Cerebellar cortex (tissue), 1 donor: ENCODE measurements at regions not wholly inside any gene's neighbourhood (a gene's known extent, or its start where the extent isn't known, plus 50 kb on each side); places are given as distances from the start of the nearest gene placed in this dataset.

Experiments
- DNase-seq: peaks from one replicate; pipeline ENCODE4 v3.0.0-alpha.2; 2015; ENCODE audit warnings: low spot score

DNA sequence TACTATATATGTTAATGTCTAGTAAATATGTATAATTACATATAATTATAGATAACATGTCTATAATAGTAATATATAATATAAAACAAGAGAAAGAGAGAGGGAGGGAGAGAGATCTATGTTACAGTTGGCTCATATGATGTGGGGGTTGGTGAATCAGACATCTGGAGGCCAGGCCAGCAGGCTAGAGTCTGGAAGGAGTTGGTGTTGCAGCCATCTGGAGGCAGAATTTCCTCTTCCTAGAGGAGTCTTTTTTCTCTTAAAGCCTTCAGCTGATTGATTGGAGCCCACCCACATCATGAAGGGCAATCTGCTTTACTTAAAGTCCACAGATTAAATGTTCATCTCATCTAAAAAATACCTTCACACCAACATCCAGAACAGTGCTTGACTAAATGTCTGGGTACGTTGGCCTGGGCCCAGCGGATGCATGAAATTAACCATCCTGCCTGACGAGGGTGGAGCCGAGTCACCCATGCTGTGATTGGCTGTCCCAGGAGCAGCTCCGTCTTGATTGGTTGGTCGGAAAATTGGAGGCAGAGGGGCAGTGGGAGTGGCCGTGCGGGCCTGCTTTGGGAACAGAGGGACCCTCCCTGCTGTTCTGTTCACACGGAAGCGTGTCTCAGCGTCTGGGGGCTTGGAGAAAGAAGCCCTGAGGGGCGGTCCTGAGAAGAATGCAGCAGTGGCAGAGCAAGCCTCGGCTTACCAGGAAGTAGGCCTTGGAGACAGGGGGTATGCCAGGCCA lies 392.4 kb downstream of the QKI start:
- no peak for DNase-seq

DNA sequence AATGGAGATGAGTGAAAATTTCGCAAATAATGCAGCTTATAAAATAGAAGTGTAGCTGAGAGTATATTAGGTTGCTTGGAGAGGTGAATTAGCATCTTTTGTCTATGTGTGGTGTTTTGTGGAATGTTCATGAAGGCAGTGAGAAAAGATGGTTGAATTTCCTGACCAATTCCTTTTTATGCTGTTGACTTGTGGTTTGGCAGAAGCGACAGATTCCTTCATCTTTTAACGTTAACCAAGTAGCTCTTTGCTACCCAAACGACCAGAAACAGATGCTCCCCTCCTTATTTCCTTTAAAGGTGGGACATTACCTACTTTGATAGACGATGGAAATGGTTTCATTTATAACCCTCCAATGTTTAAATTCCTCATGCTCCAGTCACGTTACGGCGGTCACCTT lies 390.5 kb downstream of the QKI start:
- no peak for DNase-seq

DNA sequence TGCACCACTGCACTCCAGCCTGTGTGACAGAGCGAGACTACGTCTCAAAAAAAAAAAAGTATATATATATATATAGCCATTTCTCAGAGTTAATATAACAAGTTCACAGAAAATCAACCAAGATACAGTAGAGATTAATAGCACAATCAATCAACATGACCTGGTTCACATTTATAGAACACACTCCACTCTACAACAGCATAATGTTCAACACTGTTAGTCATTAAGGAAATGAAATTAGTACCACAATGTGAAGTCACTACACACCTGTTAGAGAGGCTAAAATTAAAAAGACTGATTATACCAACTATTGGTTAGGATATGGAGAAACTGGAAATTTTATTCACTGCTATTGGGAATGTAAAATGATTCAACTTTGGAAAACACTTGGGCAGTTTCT lies 387.7 kb downstream of the QKI start:
- DNase-seq, result no peak

GRCh38 chr6:163797296-163797845 lies 382.9 kb downstream of the QKI start:
- no peak for DNase-seq

GRCh38 chr6:163793011-163793983 lies 378.8 kb downstream of the QKI start:
- DNase-seq, result no peak

GRCh38 chr6:163790266-163790840 lies 375.8 kb downstream of the QKI start:
- DNase-seq, result no peak

DNA sequence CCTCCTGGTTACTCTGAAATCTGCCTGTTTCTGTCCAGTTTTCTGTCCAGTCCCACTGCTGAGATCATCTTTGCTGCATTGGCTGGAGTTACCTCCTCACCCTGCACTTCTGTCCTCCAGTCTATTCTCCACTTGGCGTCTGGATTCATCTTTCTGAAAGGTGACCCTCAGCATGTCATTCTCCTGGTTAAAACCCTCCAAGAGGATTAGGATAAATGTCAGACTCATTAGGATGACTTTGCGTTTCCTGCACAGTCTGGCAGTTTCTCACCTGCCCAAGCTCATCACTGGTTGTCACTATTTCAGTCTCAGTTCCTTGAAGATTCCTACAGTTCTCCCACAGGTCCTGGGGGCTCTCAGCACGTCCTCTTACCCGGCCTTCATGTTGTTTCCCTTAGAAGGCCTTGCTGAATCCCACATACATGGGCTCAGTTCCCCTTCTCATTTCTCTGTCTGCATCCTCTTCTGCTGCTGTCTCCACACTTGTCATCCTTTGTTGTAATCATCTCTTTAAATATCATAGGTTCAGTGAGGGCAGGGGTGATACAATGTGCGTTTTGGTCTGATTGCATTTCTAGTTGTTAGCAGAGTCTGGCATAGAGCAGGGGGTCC lies 374.8 kb downstream of the QKI start:
- DNase-seq, result no peak

DNA sequence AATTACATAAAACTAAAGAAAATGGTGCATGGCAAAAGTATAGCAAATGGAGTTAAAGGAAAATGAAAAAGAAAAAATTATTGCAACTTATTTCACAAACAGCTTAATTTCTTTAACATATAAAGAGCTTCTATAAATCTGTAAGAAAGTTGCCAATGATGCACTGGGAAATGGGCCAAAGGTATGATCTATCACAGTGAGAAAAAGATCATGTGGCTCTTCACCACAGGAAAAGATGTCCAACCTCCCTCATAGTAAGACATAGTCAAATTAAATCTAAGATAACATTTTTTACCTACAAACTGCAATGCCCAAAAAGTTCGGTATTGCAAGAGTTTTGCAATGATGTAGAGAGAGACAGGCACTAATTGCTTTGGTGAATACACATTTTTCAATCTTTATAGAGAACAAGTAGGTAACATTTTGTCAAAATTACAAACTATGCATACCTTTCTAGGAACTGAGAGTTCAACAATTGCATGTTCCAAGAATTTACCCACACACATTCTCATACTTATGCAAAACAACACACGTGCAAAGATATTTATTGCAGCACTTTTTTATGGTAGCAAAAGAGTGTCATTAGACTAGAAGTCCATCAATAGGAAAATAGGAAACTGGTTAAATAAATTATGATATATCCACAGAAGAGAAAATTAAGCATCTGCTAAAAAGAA lies 372.6 kb downstream of the QKI start:
- DNase-seq, result no peak

- no peak for DNase-seq
Observed at GRCh38 chr6:163782436-163783003, 368.0 kb downstream of the QKI start.

DNA sequence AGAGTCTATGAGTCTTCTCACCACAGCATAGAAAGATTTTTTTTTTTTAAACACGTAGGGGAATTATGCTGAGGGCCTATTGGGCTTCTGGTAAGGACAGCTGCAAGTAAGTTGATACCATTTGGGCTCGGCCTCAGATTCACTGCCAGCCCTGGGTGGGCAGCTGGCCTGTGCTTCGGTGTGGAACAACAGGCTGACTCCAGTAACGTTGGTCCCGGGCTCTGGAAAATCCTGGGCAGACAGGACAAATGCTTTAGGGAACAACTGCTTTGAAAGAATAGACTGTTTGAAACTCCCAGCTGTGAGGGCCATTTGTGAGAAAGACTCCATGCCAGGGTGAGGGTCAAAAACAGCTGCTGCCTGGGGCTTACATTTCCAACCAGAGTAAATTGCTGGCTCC lies 366.5 kb downstream of the QKI start:
- DNase-seq, result no peak

GRCh38 chr6:163779727-163780284 lies 365.3 kb downstream of the QKI start:
- no peak for DNase-seq

GRCh38 chr6:163777716-163778115 lies 363.2 kb downstream of the QKI start:
- no peak for DNase-seq

- DNase-seq, result no peak
Observed at GRCh38 chr6:163776906-163777686, 362.6 kb downstream of the QKI start.

GRCh38 chr6:163776196-163776905 lies 361.8 kb downstream of the QKI start:
- no peak for DNase-seq

DNA sequence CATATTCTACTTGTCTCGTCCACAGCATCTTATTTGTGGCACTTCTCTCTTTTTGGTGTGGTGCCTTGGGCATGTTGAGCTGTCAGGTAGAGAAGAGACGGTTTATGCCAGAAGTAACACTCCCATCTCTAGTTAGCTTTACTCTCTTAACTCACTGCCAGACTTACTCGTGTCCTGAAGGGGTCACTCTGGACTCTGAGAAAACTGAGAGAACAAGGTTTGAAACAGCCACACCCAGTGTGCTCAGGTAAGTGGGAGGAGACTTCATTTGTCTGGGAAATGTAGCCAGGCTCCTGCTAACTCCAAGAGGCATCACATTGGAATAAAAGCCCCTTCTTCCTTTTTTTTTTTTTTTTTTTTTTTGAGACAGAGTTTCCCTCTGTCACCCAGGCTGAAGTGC lies 360.8 kb downstream of the QKI start:
- no peak for DNase-seq

- DNase-seq, result no peak
Observed at GRCh38 chr6:163774485-163774884, 360.0 kb downstream of the QKI start.

DNA sequence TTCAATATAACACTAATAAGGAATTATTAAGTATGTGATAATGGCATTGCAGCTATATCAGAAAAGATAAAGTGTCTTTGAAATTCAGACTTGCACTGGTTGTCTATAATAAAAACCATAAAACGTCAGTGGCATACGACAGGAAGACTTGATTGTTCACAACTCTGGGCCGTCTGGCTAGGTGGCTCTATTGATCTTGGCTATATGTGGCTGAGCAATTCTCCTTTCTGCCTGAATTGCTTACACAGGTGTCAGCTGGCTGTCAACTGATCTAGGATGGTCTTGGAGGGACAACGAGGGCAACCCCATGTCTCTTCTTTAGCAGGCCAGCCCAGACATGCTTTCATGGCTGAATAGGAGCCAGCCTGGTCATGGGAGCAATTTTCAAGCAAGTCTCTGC lies 359.1 kb downstream of the QKI start:
- DNase-seq, result no peak

- DNase-seq, result no peak
Observed at GRCh38 chr6:163772701-163773100, 358.2 kb downstream of the QKI start.

DNA sequence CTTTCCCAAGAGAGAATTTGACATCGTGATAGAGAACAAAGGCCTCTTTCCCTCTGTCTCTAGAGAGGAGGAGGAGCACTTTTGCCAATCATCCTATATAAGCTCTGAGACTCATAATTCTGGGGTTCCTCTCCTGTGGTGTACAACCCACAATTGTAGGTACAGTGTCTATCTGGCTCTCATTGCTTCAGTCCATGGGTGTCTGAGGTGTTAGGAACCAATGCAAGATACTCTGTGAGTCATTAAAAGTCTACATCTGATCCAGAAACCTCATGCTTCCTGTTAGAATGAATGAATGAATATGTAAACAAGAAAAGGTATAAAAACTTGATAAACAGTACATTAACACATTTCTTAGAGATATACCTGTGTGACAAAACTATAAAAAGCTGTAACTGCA lies 356.7 kb downstream of the QKI start:
- DNase-seq, result no peak
